Mucosa of stomach (tissue), 1 donor: ENCODE measurements at regions not wholly inside any gene's neighbourhood (a gene's known extent, or its start where the extent isn't known, plus 50 kb on each side); places are given as distances from the start of the nearest gene placed in this dataset.

Source experiments
- H3K27me3 ChIP-seq: one replicate; pipeline ENCODE4 v1.7.0; 2013; ENCODE audit warnings: mild to moderate bottlenecking, low read length; ENCODE audit not compliant: control insufficient read depth, insufficient read depth
- H3K36me3 ChIP-seq: one replicate; pipeline ENCODE4 v1.7.0; 2013; ENCODE audit warnings: low read length; ENCODE audit not compliant: control insufficient read depth, insufficient read depth
- H3K4me1 ChIP-seq: one replicate; pipeline ENCODE4 v1.7.0; 2013; ENCODE audit warnings: mild to moderate bottlenecking, low read length; ENCODE audit not compliant: control insufficient read depth, insufficient read depth
- H3K4me3 ChIP-seq: one replicate; pipeline ENCODE4 v1.7.0; 2013; ENCODE audit warnings: low read length
- H3K9ac ChIP-seq: one replicate; pipeline ENCODE4 v1.7.0; 2013; ENCODE audit warnings: mild to moderate bottlenecking, low read length, moderate library complexity
- H3K9me3 ChIP-seq: one replicate; pipeline ENCODE4 v1.7.0; 2013; ENCODE audit warnings: mild to moderate bottlenecking, low read length, moderate library complexity; ENCODE audit not compliant: control insufficient read depth
- donor health status: Pancreatic carcinoma.

- Histone ChIP-seq H3K4me3 (no peak overlapping the region), H3K9me3 (no peaks in the 10 kb centered on the region), H3K9ac (no peak overlapping the region), H3K27me3 (no peaks in the 10 kb centered on the region), H3K36me3 (no peaks in the 10 kb centered on the region), H3K4me1 (no peaks in the 10 kb centered on the region)
Observed at GRCh38 chr5:68134669-68135313, 80.8 kb upstream of the PIK3R1 start.

GRCh38 chr5:68134033-68134668 lies 81.4 kb upstream of the PIK3R1 start:
- H3K4me1 ChIP-seq, result no peaks in the 10 kb centered on the region
- H3K36me3 ChIP-seq, result no peaks in the 10 kb centered on the region
- H3K4me3 ChIP-seq, result no peak overlapping the region
- no peak overlapping the region for H3K9ac ChIP-seq
- no peaks in the 10 kb centered on the region for H3K9me3 ChIP-seq
- H3K27me3 ChIP-seq, result no peaks in the 10 kb centered on the region

GRCh38 chr5:68130253-68130652 lies 85.3 kb upstream of the PIK3R1 start:
- Histone ChIP-seq H3K36me3 (no peaks in the 10 kb centered on the region), H3K27me3 (no peaks in the 10 kb centered on the region), H3K4me1 (no peaks in the 10 kb centered on the region), H3K9me3 (no peaks in the 10 kb centered on the region), H3K9ac (no peak overlapping the region), H3K4me3 (no peak overlapping the region)

- no peaks in the 10 kb centered on the region for H3K27me3 ChIP-seq
- no peaks in the 10 kb centered on the region for H3K36me3 ChIP-seq
- no peak overlapping the region for H3K9ac ChIP-seq
- H3K4me1 ChIP-seq, result no peaks in the 10 kb centered on the region
- no peak overlapping the region for H3K4me3 ChIP-seq
- no peaks in the 10 kb centered on the region for H3K9me3 ChIP-seq
Observed at GRCh38 chr5:68129364-68129763, 86.2 kb upstream of the PIK3R1 start.

GRCh38 chr5:68126886-68127285 lies 88.7 kb upstream of the PIK3R1 start:
- peaks cover 9% of the 10 kb centered on the region for H3K4me1 ChIP-seq
- no peaks in the 10 kb centered on the region for H3K36me3 ChIP-seq
- no peaks in the 10 kb centered on the region for H3K9me3 ChIP-seq
- H3K4me3 ChIP-seq, result no peak overlapping the region
- H3K27me3 ChIP-seq, result no peaks in the 10 kb centered on the region
- H3K9ac ChIP-seq, result no peak overlapping the region

GRCh38 chr5:68122439-68123328 lies 92.9 kb upstream of the PIK3R1 start:
- Histone ChIP-seq H3K27me3 (no peaks in the 10 kb centered on the region), H3K9ac (no peak overlapping the region), H3K36me3 (no peaks in the 10 kb centered on the region), H3K4me3 (no peak overlapping the region), H3K4me1 (peaks cover 11% of the 10 kb centered on the region), H3K9me3 (no peaks in the 10 kb centered on the region)

GRCh38 chr5:68116868-68117411 lies 98.6 kb upstream of the PIK3R1 start:
- Histone ChIP-seq H3K9ac (no peak overlapping the region), H3K36me3 (no peaks in the 10 kb centered on the region), H3K4me1 (peaks cover 3% of the 10 kb centered on the region), H3K9me3 (no peaks in the 10 kb centered on the region), H3K27me3 (no peaks in the 10 kb centered on the region), H3K4me3 (no peak overlapping the region)

GRCh38 chr5:68116408-68116807 lies 99.1 kb upstream of the PIK3R1 start:
- no peak overlapping the region for H3K9ac ChIP-seq
- H3K9me3 ChIP-seq, result no peaks in the 10 kb centered on the region
- no peaks in the 10 kb centered on the region for H3K4me1 ChIP-seq
- no peaks in the 10 kb centered on the region for H3K36me3 ChIP-seq
- no peaks in the 10 kb centered on the region for H3K27me3 ChIP-seq
- no peak overlapping the region for H3K4me3 ChIP-seq

GRCh38 chr5:68115584-68115983 lies 100.0 kb upstream of the PIK3R1 start:
- Histone ChIP-seq H3K4me1 (no peaks in the 10 kb centered on the region), H3K4me3 (no peak overlapping the region), H3K36me3 (no peaks in the 10 kb centered on the region), H3K9me3 (no peaks in the 10 kb centered on the region), H3K27me3 (no peaks in the 10 kb centered on the region), H3K9ac (no peak overlapping the region)

GRCh38 chr5:68114378-68115040 lies 101.0 kb upstream of the PIK3R1 start:
- H3K27me3 ChIP-seq, result no peaks in the 10 kb centered on the region
- no peaks in the 10 kb centered on the region for H3K36me3 ChIP-seq
- no peak overlapping the region for H3K4me3 ChIP-seq
- no peak overlapping the region for H3K9ac ChIP-seq
- H3K4me1 ChIP-seq, result no peaks in the 10 kb centered on the region
- no peaks in the 10 kb centered on the region for H3K9me3 ChIP-seq

GRCh38 chr5:68112658-68113057 lies 102.9 kb upstream of the PIK3R1 start:
- no peak overlapping the region for H3K9ac ChIP-seq
- no peaks in the 10 kb centered on the region for H3K36me3 ChIP-seq
- no peaks in the 10 kb centered on the region for H3K4me1 ChIP-seq
- H3K27me3 ChIP-seq, result no peaks in the 10 kb centered on the region
- no peaks in the 10 kb centered on the region for H3K9me3 ChIP-seq
- H3K4me3 ChIP-seq, result no peak overlapping the region
